Naive thymus-derived CD4-positive, alpha-beta T cell (primary cell): ENCODE measurements at regions not wholly inside any gene's neighbourhood (a gene's known extent, or its start where the extent isn't known, plus 50 kb on each side); places are given as distances from the start of the nearest gene placed in this dataset.

Experiments used
- ATAC-seq: fragments of 150-1000 bp; cut with Tn5 transposase; 2 replicates; pipeline ENCODE4 v1.10.0; 2021; ENCODE audit warnings: mild to moderate bottlenecking, moderate library complexity
- CTCF ChIA-PET: fragments of 350-600 bp; sonication (Branson Sonifier 250); formaldehyde crosslinking; loops from one replicate; lab custom pipeline; 2021; ENCODE audit warnings: antibody characterized with exemption; lab: Charles Lee
- POLR2A ChIA-PET: fragments of 350-600 bp; sonication (Branson Sonifier 250); formaldehyde crosslinking; loops from one replicate; lab custom pipeline; 2021; ENCODE audit warnings: antibody characterized with exemption, inconsistent platforms; lab: Charles Lee
- DNase-seq, 9 donors: peaks; one replicate each; pipeline versions ENCODE4 v3.0.0 to v3.0.0-alpha.2; 2020 to 2022; ENCODE audit warnings: mixed read lengths in 1 of 9
- H3K27ac ChIP-seq: one replicate; pipeline ENCODE4 v1.7.0; 2013; ENCODE audit warnings: mild to moderate bottlenecking, low read depth, low read length, moderate library complexity
- H3K27me3 ChIP-seq, 2 donors: one replicate each; pipeline ENCODE4 v1.7.0; 2013; ENCODE audit warnings: low read length in 2 of 2, mild to moderate bottlenecking in 2 of 2, moderate library complexity in 2 of 2; ENCODE audit not compliant: control insufficient read depth in 2 of 2, insufficient read depth in 2 of 2
- H3K36me3 ChIP-seq, 3 experiments: 1 replicate in 2 of 3; 2 replicates in 1 of 3; pipeline ENCODE4 v1.7.0; 2013; ENCODE audit warnings: low read length in 3 of 3, mild to moderate bottlenecking in 3 of 3, moderate library complexity in 1 of 3; ENCODE audit not compliant: insufficient read depth in 3 of 3, control insufficient read depth in 2 of 3
- H3K4me1 ChIP-seq, 2 donors: one replicate each; pipeline ENCODE4 v1.7.0; 2013; ENCODE audit warnings: low read length in 2 of 2, mild to moderate bottlenecking in 2 of 2, moderate library complexity in 1 of 2; ENCODE audit not compliant: control insufficient read depth in 2 of 2, insufficient read depth in 2 of 2
- H3K4me3 ChIP-seq: 2 replicates; pipeline ENCODE4 v1.7.0; 2013; ENCODE audit warnings: mild to moderate bottlenecking, low read length
- H3K9me3 ChIP-seq, 3 experiments: 1 replicate in 2 of 3; 2 replicates in 1 of 3; pipeline ENCODE4 v1.7.0; 2013; ENCODE audit warnings: low read length in 3 of 3; ENCODE audit not compliant: control insufficient read depth in 2 of 3
- H3K27ac Mint-ChIP-seq, 9 donors: one replicate each; pipeline ENCODE4 v1.8.0; 2020 to 2022; ENCODE audit warnings: mixed read lengths in 9 of 9, mild to moderate bottlenecking in 8 of 9, moderate library complexity in 5 of 9, inconsistent platforms in 2 of 9
- H3K27me3 Mint-ChIP-seq, 5 donors: one replicate each; pipeline ENCODE4 v1.8.0; 2021 to 2022; ENCODE audit warnings: mixed read lengths in 5 of 5, mild to moderate bottlenecking in 1 of 5
- H3K36me3 Mint-ChIP-seq, 5 donors: one replicate each; pipeline ENCODE4 v1.8.0; 2020 to 2022; ENCODE audit warnings: mixed read lengths in 5 of 5, mild to moderate bottlenecking in 3 of 5, inconsistent platforms in 1 of 5
- H3K4me1 Mint-ChIP-seq, 7 donors: one replicate each; pipeline ENCODE4 v1.8.0; 2020 to 2022; ENCODE audit warnings: mixed read lengths in 7 of 7, mild to moderate bottlenecking in 3 of 7, inconsistent platforms in 1 of 7
- H3K4me3 Mint-ChIP-seq, 10 donors: one replicate each; pipeline ENCODE4 v1.8.0; 2020 to 2022; ENCODE audit warnings: mild to moderate bottlenecking in 10 of 10, mixed read lengths in 10 of 10, moderate library complexity in 6 of 10, inconsistent platforms in 2 of 10
- H3K9me3 Mint-ChIP-seq, 11 donors: one replicate each; pipeline ENCODE4 v1.8.0; 2020 to 2022; ENCODE audit warnings: mixed read lengths in 11 of 11, mild to moderate bottlenecking in 4 of 11, inconsistent platforms in 1 of 11, moderate library complexity in 1 of 11
- intact Hi-C, 2 donors: fragments of 100-400 bp; cut with micrococcal nuclease; formaldehyde crosslinking; loops; one replicate each; pipeline ENCODE4 v1.15.1; 2023

- intact Hi-C loops, result loop anchor here (1.0 to 10.0 kb wide), 13 partner anchors 32 to 862 kb away; partner anchors contain the start of gene BOC (in 1 of the 2)
- H3K36me3 Mint-ChIP-seq, result peaks cover 0 to 4% (median 1%) of the 10 kb centered on the region in 5 donors
- H3K27me3 Mint-ChIP-seq, result no peaks in the 10 kb centered on the region
- H3K4me3 Mint-ChIP-seq, result peak overlapping the region in 2 of 10 donors; percentile 20 to 30
- no peaks in the 10 kb centered on the region for H3K36me3 ChIP-seq
- no peaks in the 10 kb centered on the region for H3K27me3 ChIP-seq
- POLR2A ChIA-PET, result interaction anchor here (1.2 kb wide), 1 partner anchor 237 kb away, joined by 3 read pairs; no protein-coding TSS in a partner anchor
- H3K4me1 Mint-ChIP-seq, result peaks cover 0 to 18% (median 14%) of the 10 kb centered on the region in 7 donors
- H3K27ac ChIP-seq, result no peak overlapping the region
- ATAC-seq (peak; percentile 42), DNase-seq (peak in 1 of 9 donors; percentile 51)
- no peaks in the 10 kb centered on the region for H3K9me3 ChIP-seq
- no peak overlapping the region for H3K27ac Mint-ChIP-seq
- CTCF ChIA-PET, result interaction anchor here (0.6 to 2.3 kb wide), 3 partner anchors 237 to 450 kb away, joined by 3 to 15 read pairs (median 4); no protein-coding TSS in a partner anchor
- H3K9me3 Mint-ChIP-seq, result no peaks in the 10 kb centered on the region
- no peak overlapping the region for H3K4me3 ChIP-seq
- H3K4me1 ChIP-seq, result peaks cover 0 to 4% of the 10 kb centered on the region in 2 donors
Measured at GRCh38 chr3:113051787-113052186, 61.0 kb downstream of the GTPBP8 start.

DNA sequence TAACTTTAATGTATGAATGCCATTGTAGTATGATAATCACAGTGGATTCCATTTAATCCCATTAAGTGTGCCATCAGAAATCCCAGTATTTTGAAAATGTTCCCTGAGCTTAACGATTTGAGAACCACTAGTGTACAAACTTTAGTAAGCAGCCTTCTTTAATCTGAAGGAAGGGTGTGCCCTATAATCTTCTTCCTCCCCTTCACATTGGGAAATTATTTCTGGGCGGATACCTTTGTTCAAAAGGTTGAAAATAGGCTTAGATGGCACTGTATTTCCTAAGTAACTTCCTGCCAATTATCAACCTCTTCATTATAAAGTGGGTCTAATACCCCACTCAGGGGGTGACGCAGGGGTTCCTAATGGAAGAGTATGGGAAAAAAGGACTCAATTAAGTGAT, 62.4 kb downstream of the GTPBP8 start:
- Histone ChIP-seq H3K9me3 (no peaks in the 10 kb centered on the region), H3K4me3 (no peak overlapping the region), H3K27ac (no peak overlapping the region), H3K4me1 (peaks cover 0 to 4% of the 10 kb centered on the region in 2 donors), H3K36me3 (no peaks in the 10 kb centered on the region), H3K27me3 (no peaks in the 10 kb centered on the region)
- CTCF ChIA-PET, result interaction anchor here (0.7 to 2.3 kb wide), 4 partner anchors 9 to 318 kb away, joined by 3 to 15 read pairs (median 3); no protein-coding TSS in a partner anchor
- peaks cover 0 to 14% (median under 1%) of the 10 kb centered on the region in 5 donors for H3K36me3 Mint-ChIP-seq
- H3K4me3 Mint-ChIP-seq, result peak overlapping the region in 2 of 10 donors; percentile 16 to 22
- peaks cover 0 to 18% (median 14%) of the 10 kb centered on the region in 7 donors for H3K4me1 Mint-ChIP-seq
- POLR2A ChIA-PET, result no interaction called here
- DNase-seq (no peak), ATAC-seq (no peak)
- intact Hi-C loops, result loop anchor here in 1 of 2 donors (5.0 to 10.0 kb wide), 2 partner anchors 159 to 442 kb away; partner anchors contain the start of gene BOC
- H3K27ac Mint-ChIP-seq, result peak overlapping the region in 1 of 9 donors; percentile 51
- no peaks in the 10 kb centered on the region for H3K27me3 Mint-ChIP-seq
- no peaks in the 10 kb centered on the region for H3K9me3 Mint-ChIP-seq

- POLR2A ChIA-PET, result no interaction called here
- CTCF ChIA-PET, result interaction anchor here (1.3 kb wide), 1 partner anchor 234 kb away, joined by 3 read pairs; no protein-coding TSS in a partner anchor
- Mint-ChIP-seq H3K9me3 (no peaks in the 10 kb centered on the region), H3K4me1 (peaks cover 0 to 18% (median 14%) of the 10 kb centered on the region in 7 donors), H3K36me3 (peaks cover 0 to 14% (median 0%) of the 10 kb centered on the region in 5 donors), H3K27me3 (no peaks in the 10 kb centered on the region), H3K4me3 (no peak overlapping the region), H3K27ac (no peak overlapping the region)
- Histone ChIP-seq H3K36me3 (no peaks in the 10 kb centered on the region), H3K27me3 (no peaks in the 10 kb centered on the region), H3K9me3 (no peaks in the 10 kb centered on the region), H3K4me1 (peaks cover 0 to 4% of the 10 kb centered on the region in 2 donors), H3K27ac (no peak overlapping the region), H3K4me3 (no peak overlapping the region)
- intact Hi-C loops, result loop anchor here in 1 of 2 donors (5.0 to 10.0 kb wide), 2 partner anchors 158 to 440 kb away; partner anchors contain the start of gene BOC
- ATAC-seq (peak; percentile 15), DNase-seq (no peak)
Measured at GRCh38 chr3:113054552-113054951, 63.8 kb downstream of the GTPBP8 start.

GRCh38 chr3:113055201-113055600, 64.4 kb downstream of the GTPBP8 start:
- no peak overlapping the region for H3K27ac ChIP-seq
- Mint-ChIP-seq H3K27me3 (no peaks in the 10 kb centered on the region), H3K4me1 (peaks cover 0 to 18% (median 14%) of the 10 kb centered on the region in 7 donors), H3K4me3 (no peak overlapping the region), H3K27ac (no peak overlapping the region), H3K9me3 (no peaks in the 10 kb centered on the region), H3K36me3 (peaks cover 0 to 14% (median 0%) of the 10 kb centered on the region in 5 donors)
- no peak overlapping the region for H3K4me3 ChIP-seq
- no peaks in the 10 kb centered on the region for H3K36me3 ChIP-seq
- CTCF ChIA-PET, result interaction anchor here (1.3 kb wide), 1 partner anchor 233 kb away, joined by 3 read pairs; no protein-coding TSS in a partner anchor
- peaks cover 0 to 4% of the 10 kb centered on the region in 2 donors for H3K4me1 ChIP-seq
- H3K27me3 ChIP-seq, result no peaks in the 10 kb centered on the region
- ATAC-seq, result peak; percentile 33
- POLR2A ChIA-PET, result no interaction called here
- intact Hi-C loops, result loop anchor here in 1 of 2 donors (10.0 kb wide), 1 partner anchor 440 kb away; no protein-coding TSS in a partner anchor
- H3K9me3 ChIP-seq, result no peaks in the 10 kb centered on the region
- no peak for DNase-seq

GRCh38 chr3:113055961-113056360, 65.2 kb downstream of the GTPBP8 start:
- Mint-ChIP-seq H3K4me1 (peaks cover 0 to 18% (median 14%) of the 10 kb centered on the region in 7 donors), H3K9me3 (no peaks in the 10 kb centered on the region), H3K36me3 (peaks cover 0 to 14% (median 0%) of the 10 kb centered on the region in 5 donors), H3K27me3 (no peaks in the 10 kb centered on the region), H3K4me3 (no peak overlapping the region), H3K27ac (no peak overlapping the region)
- H3K4me3 ChIP-seq, result no peak overlapping the region
- H3K27ac ChIP-seq, result no peak overlapping the region
- H3K27me3 ChIP-seq, result no peaks in the 10 kb centered on the region
- peaks cover 0 to 4% of the 10 kb centered on the region in 2 donors for H3K4me1 ChIP-seq
- ChIA-PET POLR2A (no interaction called here), CTCF (no interaction called here)
- no peaks in the 10 kb centered on the region for H3K9me3 ChIP-seq
- DNase-seq (no peak), ATAC-seq (no peak)
- intact Hi-C loops, result loop anchor here in 1 of 2 donors (10.0 kb wide), 1 partner anchor 439 kb away; no protein-coding TSS in a partner anchor
- no peaks in the 10 kb centered on the region for H3K36me3 ChIP-seq

DNA sequence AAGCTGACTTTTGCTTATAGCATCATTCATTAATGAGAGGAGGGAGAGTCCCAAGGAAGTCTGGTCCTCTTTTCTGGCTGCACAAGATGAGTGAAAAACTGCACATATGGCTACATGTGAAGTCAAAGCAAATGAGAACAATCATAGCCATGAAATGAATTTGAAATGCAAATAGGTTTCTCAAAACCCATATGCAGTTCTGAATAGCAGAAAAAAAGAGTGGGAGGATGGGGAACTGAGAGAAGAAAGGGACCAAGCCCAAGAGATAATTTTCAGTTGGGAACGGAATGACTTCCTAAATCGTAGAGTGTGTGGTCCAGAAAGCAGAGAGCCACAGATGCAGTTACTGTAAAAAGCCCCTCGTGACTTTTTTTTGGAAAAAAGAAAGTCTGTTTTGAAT, 66.3 kb downstream of the GTPBP8 start:
- CTCF ChIA-PET, result interaction anchor here (0.6 kb wide), 1 partner anchor 56 kb away, joined by 3 read pairs; no protein-coding TSS in a partner anchor

More for the DNA sequence above, 66.3 kb downstream of the GTPBP8 start:
- intact Hi-C loops, result loop anchor here in 1 of 2 donors (10.0 kb wide), 1 partner anchor 438 kb away; no protein-coding TSS in a partner anchor
- H3K4me3 ChIP-seq, result no peak overlapping the region
- POLR2A ChIA-PET, result no interaction called here
- no peaks in the 10 kb centered on the region for H3K9me3 ChIP-seq
- H3K27me3 Mint-ChIP-seq, result no peaks in the 10 kb centered on the region
- peaks cover 0 to 14% (median 10%) of the 10 kb centered on the region in 7 donors for H3K4me1 Mint-ChIP-seq
- no peaks in the 10 kb centered on the region for H3K9me3 Mint-ChIP-seq
- no peaks in the 10 kb centered on the region for H3K4me1 ChIP-seq
- H3K27me3 ChIP-seq, result no peaks in the 10 kb centered on the region
- no peak overlapping the region for H3K27ac Mint-ChIP-seq
- H3K36me3 ChIP-seq, result no peaks in the 10 kb centered on the region
- H3K4me3 Mint-ChIP-seq, result no peak overlapping the region
- no peak overlapping the region for H3K27ac ChIP-seq
- no peak for ATAC-seq
- H3K36me3 Mint-ChIP-seq, result peaks cover 2 to 19% (median 8%) of the 10 kb centered on the region in 5 donors
- DNase-seq, result no peak
